ENCODE measurements at regions not wholly inside any gene's neighbourhood (a gene's known extent, or its start where the extent isn't known, plus 50 kb on each side); places are given as distances from the start of the nearest gene placed in this dataset.

- TF ChIP-seq GATA2 (IDR thresholded peaks at IDR 0.05; ENCODE audit: low read depth, low read length) (no peak), GATA3 (IDR thresholded peaks at IDR 0.05; ENCODE audit: low read depth, low read length) (no peak)
Measured at GRCh38 chr2:239781454-239781853, 243.7 kb downstream of the NDUFA10 start.

Data from SH-SY5Y (cell line).